ENCODE measurements at regions not wholly inside any gene's neighbourhood (a gene's known extent, or its start where the extent isn't known, plus 50 kb on each side); places are given as distances from the start of the nearest gene placed in this dataset.

- TF ChIP-seq CTCF (IDR thresholded peaks at IDR 0.05; ENCODE audit: insufficient read depth, low read length): peak; percentile 30
- no peak overlapping the region for H3K4me3 ChIP-seq (ENCODE audit: low read depth, low read length)
- peak; percentile 70 for DNase-seq (ENCODE audit: low read depth)
These were observed 105.9 kb downstream of the CT47B1 start for GRCh38 chrX:120769576-120770341.

- no peak overlapping the region for H3K4me3 ChIP-seq (ENCODE audit: low read depth, low read length)
- no peak for TF ChIP-seq CTCF (IDR thresholded peaks at IDR 0.05; ENCODE audit: insufficient read depth, low read length)
- peak; percentile 49 for DNase-seq (ENCODE audit: low read depth)
These were observed 107.0 kb downstream of the CT47B1 start for GRCh38 chrX:120768681-120769080.

- TF ChIP-seq CTCF (IDR thresholded peaks at IDR 0.05; ENCODE audit: insufficient read depth, low read length): no peak
- no peak overlapping the region for H3K4me3 ChIP-seq (ENCODE audit: low read depth, low read length)
- no peak for DNase-seq (ENCODE audit: low read depth)
These were observed 107.4 kb downstream of the CT47B1 start for GRCh38 chrX:120768254-120768653.

GRCh38 chrX:120763269-120763668, 112.4 kb downstream of the CT47B1 start:
- no peak overlapping the region for H3K4me3 ChIP-seq (ENCODE audit: low read depth, low read length)
- no peak for TF ChIP-seq CTCF (IDR thresholded peaks at IDR 0.05; ENCODE audit: insufficient read depth, low read length)
- no peak for DNase-seq (ENCODE audit: low read depth)

- TF ChIP-seq CTCF (IDR thresholded peaks at IDR 0.05; ENCODE audit: insufficient read depth, low read length): no peak
- H3K4me3 ChIP-seq (ENCODE audit: low read depth, low read length): no peak overlapping the region
- DNase-seq (ENCODE audit: low read depth): peak; percentile 80
These were observed 113.9 kb downstream of the CT47B1 start for GRCh38 chrX:120761810-120762209.

- no peak for DNase-seq (ENCODE audit: low read depth)
- no peak for TF ChIP-seq CTCF (IDR thresholded peaks at IDR 0.05; ENCODE audit: insufficient read depth, low read length)
- no peak overlapping the region for H3K4me3 ChIP-seq (ENCODE audit: low read depth, low read length)
These were observed 116.0 kb downstream of the CT47B1 start for GRCh38 chrX:120759685-120760084.
